Urothelium cell line (cell line): ENCODE measurements at regions not wholly inside any gene's neighbourhood (a gene's known extent, or its start where the extent isn't known, plus 50 kb on each side); places are given as distances from the start of the nearest gene placed in this dataset.

Experiments
- DNase-seq: peaks from one replicate; pipeline ENCODE4 v3.0.0; 2011; ENCODE audit warnings: low spot score, mixed read lengths
- FAIRE-seq: peaks from 2 replicates; lab custom pipeline; 2011; peaks lifted over from hg19 to GRCh38; lab: Jason Lieb, UNC

- peak; percentile 10 for DNase-seq
- no peak for FAIRE-seq
These were observed 488.2 kb upstream of the PTBP2 start for GRCh38 chr1:96233422-96233821.

GRCh38 chr1:96234299-96234698 is 487.3 kb upstream of the PTBP2 start:
- FAIRE-seq = no peak
- DNase-seq = peak; percentile 54

- DNase-seq = peak; percentile 12
- no peak for FAIRE-seq
These were observed 485.3 kb upstream of the PTBP2 start for GRCh38 chr1:96236156-96236739.

- no peak for FAIRE-seq
- no peak for DNase-seq
These were observed 483.2 kb upstream of the PTBP2 start for GRCh38 chr1:96238426-96238825.

- no peak for DNase-seq
- FAIRE-seq = no peak
These were observed 481.1 kb upstream of the PTBP2 start for GRCh38 chr1:96240438-96240837.

GRCh38 chr1:96253246-96254035 is 468.1 kb upstream of the PTBP2 start:
- DNase-seq (no peak), FAIRE-seq (no peak)

GRCh38 chr1:96256130-96256790 is 465.3 kb upstream of the PTBP2 start:
- DNase-seq (no peak), FAIRE-seq (no peak)

GRCh38 chr1:96259399-96259798 is 462.2 kb upstream of the PTBP2 start:
- no peak for DNase-seq
- no peak for FAIRE-seq

GRCh38 chr1:96281491-96281890 is 440.1 kb upstream of the PTBP2 start:
- no peak for DNase-seq
- no peak for FAIRE-seq

GRCh38 chr1:96290033-96290432 is 431.6 kb upstream of the PTBP2 start:
- DNase-seq (no peak), FAIRE-seq (no peak)

- no peak for DNase-seq
- FAIRE-seq = no peak
These were observed 430.8 kb upstream of the PTBP2 start for GRCh38 chr1:96290801-96291200.

- DNase-seq (no peak), FAIRE-seq (no peak)
These were observed 430.1 kb upstream of the PTBP2 start for GRCh38 chr1:96291468-96291867.

- DNase-seq = no peak
- FAIRE-seq = no peak
These were observed 429.4 kb upstream of the PTBP2 start for GRCh38 chr1:96292141-96292540.

- FAIRE-seq (no peak), DNase-seq (no peak)
These were observed 424.6 kb upstream of the PTBP2 start for GRCh38 chr1:96296991-96297390.

- no peak for DNase-seq
- no peak for FAIRE-seq
These were observed 414.6 kb upstream of the PTBP2 start for GRCh38 chr1:96306809-96307560.

- DNase-seq = no peak
- no peak for FAIRE-seq
These were observed 413.3 kb upstream of the PTBP2 start for GRCh38 chr1:96308314-96308713.

- FAIRE-seq (no peak), DNase-seq (no peak)
These were observed 411.8 kb upstream of the PTBP2 start for GRCh38 chr1:96309783-96310182.

- DNase-seq = no peak
- no peak for FAIRE-seq
These were observed 408.4 kb upstream of the PTBP2 start for GRCh38 chr1:96313216-96313615.

GRCh38 chr1:96329121-96329520 is 392.5 kb upstream of the PTBP2 start:
- FAIRE-seq = no peak
- no peak for DNase-seq

- DNase-seq (no peak), FAIRE-seq (no peak)
These were observed 390.0 kb upstream of the PTBP2 start for GRCh38 chr1:96331596-96331995.

- FAIRE-seq (peak; percentile 42), DNase-seq (no peak)
These were observed 387.9 kb upstream of the PTBP2 start for GRCh38 chr1:96333522-96334235.
